ENCODE measurements at regions not wholly inside any gene's neighbourhood (a gene's known extent, or its start where the extent isn't known, plus 50 kb on each side); places are given as distances from the start of the nearest gene placed in this dataset.

DNA sequence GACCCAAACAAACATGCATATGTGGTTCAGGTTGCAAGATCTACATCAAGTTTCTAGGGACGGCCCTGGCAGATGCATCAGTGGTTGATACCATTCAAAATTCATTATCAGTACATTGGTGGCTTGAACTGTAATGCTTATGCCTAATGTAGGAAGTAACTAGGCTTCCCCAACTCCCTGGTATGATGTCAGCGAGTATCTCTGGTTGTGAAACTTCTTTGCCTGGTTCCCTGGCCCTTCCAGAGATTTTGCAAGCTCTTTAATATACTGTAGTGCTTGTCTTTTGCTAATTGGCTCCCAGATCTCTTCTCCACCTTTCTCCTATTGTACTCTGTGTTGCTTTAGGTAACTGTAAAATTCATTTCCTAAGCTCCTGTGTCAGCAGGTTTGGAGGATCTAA is 114.8 kb upstream of the RARB start:
- DNase-seq = no peak
- no peaks in the 10 kb centered on the region for H3K9me3 Mint-ChIP-seq
- no peak for TF ChIP-seq CTCF (IDR thresholded peaks at IDR 0.05)
- no peak overlapping the region for H3K27ac Mint-ChIP-seq
- H3K4me1 Mint-ChIP-seq (ENCODE audit: low read depth) = no peaks in the 10 kb centered on the region
- H3K36me3 Mint-ChIP-seq (ENCODE audit: low read depth) = no peaks in the 10 kb centered on the region
- no peaks in the 10 kb centered on the region for H3K27me3 Mint-ChIP-seq (ENCODE audit: insufficient read depth)
- no peak overlapping the region for H3K4me3 Mint-ChIP-seq

- TF ChIP-seq CTCF (IDR thresholded peaks at IDR 0.05) = no peak
- no peaks in the 10 kb centered on the region; the same call in 1 of the 2 replicates for H3K27me3 Mint-ChIP-seq (ENCODE audit: insufficient read depth)
- no peak overlapping the region for H3K27ac Mint-ChIP-seq
- DNase-seq = no peak
- H3K9me3 Mint-ChIP-seq = peaks cover 23% of the 10 kb centered on the region
- H3K4me1 Mint-ChIP-seq (ENCODE audit: low read depth) = no peaks in the 10 kb centered on the region
- no peaks in the 10 kb centered on the region for H3K36me3 Mint-ChIP-seq (ENCODE audit: low read depth)
- H3K4me3 Mint-ChIP-seq = peak overlapping the region; percentile 8; the same call in 1 of the 2 replicates
Measured at GRCh38 chr3:25324954-25325655, 103.0 kb upstream of the RARB start.

- Mint-ChIP-seq H3K4me3 (no peak overlapping the region), H3K27ac (no peak overlapping the region), H3K9me3 (peaks cover 5% of the 10 kb centered on the region), H3K27me3 (ENCODE audit: insufficient read depth) (no peaks in the 10 kb centered on the region; the same call in 1 of the 2 replicates), H3K4me1 (ENCODE audit: low read depth) (no peaks in the 10 kb centered on the region), H3K36me3 (ENCODE audit: low read depth) (no peaks in the 10 kb centered on the region)
- DNase-seq = no peak
- no peak for TF ChIP-seq CTCF (IDR thresholded peaks at IDR 0.05)
Measured at GRCh38 chr3:25335356-25335755, 92.7 kb upstream of the RARB start.

- no peak overlapping the region for H3K27ac Mint-ChIP-seq
- TF ChIP-seq CTCF (IDR thresholded peaks at IDR 0.05) = no peak
- DNase-seq = no peak
- H3K36me3 Mint-ChIP-seq (ENCODE audit: low read depth) = no peaks in the 10 kb centered on the region
- H3K9me3 Mint-ChIP-seq = no peaks in the 10 kb centered on the region; the same call in 1 of the 2 replicates
- no peaks in the 10 kb centered on the region for H3K4me1 Mint-ChIP-seq (ENCODE audit: low read depth)
- no peak overlapping the region for H3K4me3 Mint-ChIP-seq
- H3K27me3 Mint-ChIP-seq (ENCODE audit: insufficient read depth) = no peaks in the 10 kb centered on the region; the same call in 1 of the 2 replicates
Measured at GRCh38 chr3:25338158-25338725, 89.8 kb upstream of the RARB start.

GRCh38 chr3:25339225-25339624 is 88.8 kb upstream of the RARB start:
- H3K27me3 Mint-ChIP-seq (ENCODE audit: insufficient read depth) = no peaks in the 10 kb centered on the region; the same call in 1 of the 2 replicates
- no peaks in the 10 kb centered on the region; the same call in 1 of the 2 replicates for H3K9me3 Mint-ChIP-seq
- H3K27ac Mint-ChIP-seq = no peak overlapping the region
- H3K36me3 Mint-ChIP-seq (ENCODE audit: low read depth) = no peaks in the 10 kb centered on the region
- no peak for DNase-seq
- H3K4me1 Mint-ChIP-seq (ENCODE audit: low read depth) = no peaks in the 10 kb centered on the region
- no peak for TF ChIP-seq CTCF (IDR thresholded peaks at IDR 0.05)
- no peak overlapping the region for H3K4me3 Mint-ChIP-seq

Measured in HFFc6 (cell line).